ENCODE measurements at regions not wholly inside any gene's neighbourhood (a gene's known extent, or its start where the extent isn't known, plus 50 kb on each side); places are given as distances from the start of the nearest gene placed in this dataset.

DNA sequence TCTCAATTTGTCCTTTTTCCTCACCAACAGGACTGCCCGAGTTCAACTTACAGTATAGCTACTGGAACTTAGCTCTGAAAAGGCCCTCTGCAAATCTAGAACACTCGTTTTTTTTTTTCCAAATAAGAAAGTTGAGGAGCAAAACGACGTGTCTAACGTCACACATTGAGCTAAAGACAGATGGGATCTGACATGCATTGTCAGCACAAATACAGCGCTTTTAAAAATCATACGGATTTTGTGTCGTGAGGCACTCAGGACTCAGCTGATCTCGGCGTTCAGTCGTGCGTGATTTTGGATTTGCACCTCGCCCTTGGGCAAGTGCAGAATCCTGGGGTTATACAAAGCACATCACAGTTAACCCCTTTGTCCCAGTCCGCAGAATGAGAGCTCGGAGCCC, 94.7 kb upstream of the ZNF322 start:
- TF ChIP-seq, protein P1, sequence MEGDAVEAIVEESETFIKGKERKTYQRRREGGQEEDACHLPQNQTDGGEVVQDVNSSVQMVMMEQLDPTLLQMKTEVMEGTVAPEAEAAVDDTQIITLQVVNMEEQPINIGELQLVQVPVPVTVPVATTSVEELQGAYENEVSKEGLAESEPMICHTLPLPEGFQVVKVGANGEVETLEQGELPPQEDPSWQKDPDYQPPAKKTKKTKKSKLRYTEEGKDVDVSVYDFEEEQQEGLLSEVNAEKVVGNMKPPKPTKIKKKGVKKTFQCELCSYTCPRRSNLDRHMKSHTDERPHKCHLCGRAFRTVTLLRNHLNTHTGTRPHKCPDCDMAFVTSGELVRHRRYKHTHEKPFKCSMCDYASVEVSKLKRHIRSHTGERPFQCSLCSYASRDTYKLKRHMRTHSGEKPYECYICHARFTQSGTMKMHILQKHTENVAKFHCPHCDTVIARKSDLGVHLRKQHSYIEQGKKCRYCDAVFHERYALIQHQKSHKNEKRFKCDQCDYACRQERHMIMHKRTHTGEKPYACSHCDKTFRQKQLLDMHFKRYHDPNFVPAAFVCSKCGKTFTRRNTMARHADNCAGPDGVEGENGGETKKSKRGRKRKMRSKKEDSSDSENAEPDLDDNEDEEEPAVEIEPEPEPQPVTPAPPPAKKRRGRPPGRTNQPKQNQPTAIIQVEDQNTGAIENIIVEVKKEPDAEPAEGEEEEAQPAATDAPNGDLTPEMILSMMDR (IDR thresholded peaks at IDR 0.05), result no peak
- TF ChIP-seq POLR2A (IDR thresholded peaks at IDR 0.05), result no peak
- TF ChIP-seq EP300 (IDR thresholded peaks at IDR 0.05; ENCODE audit: low read depth), result no peak

Data from transverse colon (tissue), 3 donors.